Kidney epithelial cell (primary cell): ENCODE measurements at regions not wholly inside any gene's neighbourhood (a gene's known extent, or its start where the extent isn't known, plus 50 kb on each side); places are given as distances from the start of the nearest gene placed in this dataset.

Experiments used
- DNase-seq: peaks from one replicate; pipeline ENCODE4 v3.0.0-alpha.2; 2010; ENCODE audit warnings: low read depth
- H3K27me3 ChIP-seq: 2 replicates; pipeline ENCODE4 v1.6.0; 2011; ENCODE audit warnings: low read length; ENCODE audit not compliant: control insufficient read depth, insufficient read depth
- H3K36me3 ChIP-seq: 2 replicates; pipeline ENCODE4 v1.5.1; 2011; ENCODE audit warnings: low read length; ENCODE audit not compliant: control insufficient read depth, insufficient read depth
- H3K4me3 ChIP-seq: 2 replicates; pipeline ENCODE4 v1.5.1; 2011; ENCODE audit warnings: low read depth, mild to moderate bottlenecking, control low read depth, low read length
- CTCF ChIP-seq: IDR thresholded peaks from 2 replicates; pipeline ENCODE4 v1.5.1; 2011; ENCODE audit warnings: mild to moderate bottlenecking, moderate library complexity, low read length, control low read depth, inconsistent platforms; ENCODE audit not compliant: insufficient read depth, poor library complexity, severe bottlenecking

- Histone ChIP-seq H3K4me3 (no peak overlapping the region), H3K36me3 (no peaks in the 10 kb centered on the region), H3K27me3 (no peaks in the 10 kb centered on the region)
- no peak for DNase-seq
- TF ChIP-seq CTCF = no peak
Measured at GRCh38 chr19:30105316-30105715, 163.3 kb downstream of the URI1 start.

GRCh38 chr19:30105727-30106126, 163.7 kb downstream of the URI1 start:
- Histone ChIP-seq H3K4me3 (no peak overlapping the region), H3K27me3 (no peaks in the 10 kb centered on the region), H3K36me3 (no peaks in the 10 kb centered on the region)
- TF ChIP-seq CTCF = no peak
- no peak for DNase-seq

GRCh38 chr19:30106417-30107095, 164.5 kb downstream of the URI1 start:
- DNase-seq = no peak
- Histone ChIP-seq H3K27me3 (no peaks in the 10 kb centered on the region), H3K4me3 (no peak overlapping the region), H3K36me3 (no peaks in the 10 kb centered on the region)
- TF ChIP-seq CTCF = no peak

GRCh38 chr19:30107251-30107650, 165.2 kb downstream of the URI1 start:
- Histone ChIP-seq H3K36me3 (no peaks in the 10 kb centered on the region), H3K4me3 (no peak overlapping the region), H3K27me3 (no peaks in the 10 kb centered on the region)
- DNase-seq = no peak
- TF ChIP-seq CTCF = no peak

- no peak for TF ChIP-seq CTCF
- Histone ChIP-seq H3K4me3 (no peak overlapping the region), H3K36me3 (no peaks in the 10 kb centered on the region), H3K27me3 (no peaks in the 10 kb centered on the region)
- no peak for DNase-seq
Measured at GRCh38 chr19:30109565-30109964, 167.5 kb downstream of the URI1 start.

GRCh38 chr19:30111021-30111855, 169.2 kb downstream of the URI1 start:
- TF ChIP-seq CTCF = no peak
- no peak for DNase-seq
- Histone ChIP-seq H3K27me3 (no peaks in the 10 kb centered on the region), H3K36me3 (no peaks in the 10 kb centered on the region), H3K4me3 (no peak overlapping the region)
